ENCODE measurements at regions not wholly inside any gene's neighbourhood (a gene's known extent, or its start where the extent isn't known, plus 50 kb on each side); places are given as distances from the start of the nearest gene placed in this dataset.

DNA sequence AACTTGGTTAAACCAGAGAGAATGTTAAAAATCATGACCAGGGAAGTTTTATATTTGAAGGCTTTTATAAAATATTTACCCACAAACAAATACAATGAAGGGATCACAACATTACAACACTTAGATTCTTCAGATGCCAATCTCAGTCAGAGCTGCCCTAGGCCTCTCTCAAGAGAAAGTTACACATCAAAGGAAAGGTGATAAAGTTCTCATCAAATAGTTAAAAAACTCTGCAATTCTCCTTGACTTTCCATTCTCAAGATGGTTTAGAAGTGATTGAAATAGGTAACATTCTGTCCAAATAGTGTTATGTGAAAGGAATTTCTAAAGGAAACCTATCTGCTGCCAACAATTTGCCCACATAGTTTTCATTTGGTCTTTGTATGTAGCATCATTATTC is 1115.2 kb upstream of the MIR17HG start:
- TF ChIP-seq CTCF (IDR thresholded peaks at IDR 0.05) (no peak), POLR2AphosphoS5 (IDR thresholded peaks at IDR 0.05; ENCODE audit: insufficient read depth in 1 of 2, low read depth in 1 of 2) (no peak), POLR2A (IDR thresholded peaks at IDR 0.05) (no peak)

Data from vagina (tissue), 2 donors.